Upper lobe of left lung (tissue), 4 donors: ENCODE measurements at regions not wholly inside any gene's neighbourhood (a gene's known extent, or its start where the extent isn't known, plus 50 kb on each side); places are given as distances from the start of the nearest gene placed in this dataset.

Experiments used
- CTCF ChIP-seq, 6 experiments: fragments of 450-650 bp in 4 of 6; fragments of 200-600 bp in 2 of 6; sonication (generic) in 2 of 6; IDR thresholded peaks; one replicate each; pipeline ENCODE4 v1.5.1; 2016 to 2019; ENCODE audit warnings: antibody characterized with exemption in 6 of 6
- EP300 ChIP-seq, 4 donors: sonication (generic); formaldehyde crosslinking; IDR thresholded peaks; one replicate each; pipeline ENCODE4 v1.5.1; 2017; ENCODE audit warnings: antibody characterized with exemption in 4 of 4, control low read depth in 2 of 4
- POLR2A ChIP-seq, 4 donors: fragments of 450-650 bp; IDR thresholded peaks; one replicate each; pipeline ENCODE4 v1.5.1; 2016 to 2017; ENCODE audit warnings: antibody characterized with exemption in 4 of 4, mild to moderate bottlenecking in 2 of 4
- POLR2AphosphoS5 ChIP-seq, 2 donors: sonication (generic); formaldehyde crosslinking; IDR thresholded peaks; one replicate each; pipeline ENCODE4 v1.5.1; 2017; ENCODE audit warnings: antibody characterized with exemption in 2 of 2

- TF ChIP-seq CTCF (IDR thresholded peaks at IDR 0.05) = no peak
- TF ChIP-seq POLR2AphosphoS5 (IDR thresholded peaks at IDR 0.05) = no peak
- no peak for TF ChIP-seq POLR2A (IDR thresholded peaks at IDR 0.05)
- no peak for TF ChIP-seq EP300 (IDR thresholded peaks at IDR 0.05)
These were observed 53.9 kb upstream of the CAV2 start for GRCh38 chr7:116445447-116446211.
